Thyroid gland (tissue), 4 donors: ENCODE measurements at regions not wholly inside any gene's neighbourhood (a gene's known extent, or its start where the extent isn't known, plus 50 kb on each side); places are given as distances from the start of the nearest gene placed in this dataset.

Experiments
- DNase-seq, 2 donors: peaks; one replicate each; pipeline ENCODE4 v3.0.0-alpha.2; 2019
- H3K27ac ChIP-seq, 3 donors: fragments of 200-600 bp; sonication (generic); 1 replicate in 2 of 3; 2 replicates in 1 of 3; pipeline ENCODE4 v1.5.1; 2016 to 2019; ENCODE audit warnings: mild to moderate bottlenecking in 1 of 3, moderate library complexity in 1 of 3
- H3K27me3 ChIP-seq: fragments of 200-600 bp; sonication (generic); one replicate; pipeline ENCODE4 v1.5.1; 2019
- H3K36me3 ChIP-seq, 2 donors: fragments of 200-600 bp; sonication (generic); one replicate each; pipeline ENCODE4 v1.5.1; 2016 to 2019
- H3K4me1 ChIP-seq, 2 donors: fragments of 200-600 bp; sonication (generic); one replicate each; pipeline ENCODE4 v1.5.1; 2017 to 2019
- H3K4me3 ChIP-seq, 3 donors: fragments of 200-600 bp; sonication (generic); replicated peaks in 1 of 3; 1 replicate in 2 of 3; 2 replicates in 1 of 3; pipeline ENCODE4 v1.5.1; 2016; ENCODE audit warnings: mild to moderate bottlenecking in 1 of 3
- H3K9me3 ChIP-seq: fragments of 200-600 bp; sonication (generic); one replicate; pipeline ENCODE4 v1.5.1; 2017
- POLR2A ChIP-seq, 2 donors: fragments of 450-650 bp; IDR thresholded peaks; one replicate each; pipeline ENCODE4 v1.6.1; 2017; ENCODE audit warnings: antibody characterized with exemption in 2 of 2, mild to moderate bottlenecking in 2 of 2, moderate library complexity in 1 of 2
- WGBS, 2 donors: methylation state at CpG; one replicate each; pipeline ENCODE4 v1.1.5; 2017; 5-methylcytosine and 5-hydroxymethylcytosine counted together
- intact Hi-C: fragments of 100-400 bp; cut with DNase I; formaldehyde crosslinking; loops from one replicate; pipeline ENCODE4 v1.15.1; 2023
- TF ChIP-seq, protein P1 (sequence below), 6 experiments: fragments of 200-600 bp in 3 of 6; fragments of 450-650 bp in 3 of 6; sonication (generic) in 3 of 6; IDR thresholded peaks; one replicate each; pipeline ENCODE4 v1.5.1; 2016 to 2019; ENCODE audit warnings: antibody characterized with exemption in 6 of 6, mild to moderate bottlenecking in 2 of 6, inconsistent platforms in 1 of 6, moderate library complexity in 1 of 6

- no peak for DNase-seq
- no peaks in the 10 kb centered on the region for H3K36me3 ChIP-seq
- intact Hi-C loops = no loop called here
- no peak overlapping the region for H3K27ac ChIP-seq
- WGBS, 2 donors = 93 to 96% methylated on average over 2 of the region's 2 CpGs
- H3K4me3 ChIP-seq = no peak overlapping the region
- TF ChIP-seq POLR2A (IDR thresholded peaks at IDR 0.05) = no peak
- TF ChIP-seq, protein P1, sequence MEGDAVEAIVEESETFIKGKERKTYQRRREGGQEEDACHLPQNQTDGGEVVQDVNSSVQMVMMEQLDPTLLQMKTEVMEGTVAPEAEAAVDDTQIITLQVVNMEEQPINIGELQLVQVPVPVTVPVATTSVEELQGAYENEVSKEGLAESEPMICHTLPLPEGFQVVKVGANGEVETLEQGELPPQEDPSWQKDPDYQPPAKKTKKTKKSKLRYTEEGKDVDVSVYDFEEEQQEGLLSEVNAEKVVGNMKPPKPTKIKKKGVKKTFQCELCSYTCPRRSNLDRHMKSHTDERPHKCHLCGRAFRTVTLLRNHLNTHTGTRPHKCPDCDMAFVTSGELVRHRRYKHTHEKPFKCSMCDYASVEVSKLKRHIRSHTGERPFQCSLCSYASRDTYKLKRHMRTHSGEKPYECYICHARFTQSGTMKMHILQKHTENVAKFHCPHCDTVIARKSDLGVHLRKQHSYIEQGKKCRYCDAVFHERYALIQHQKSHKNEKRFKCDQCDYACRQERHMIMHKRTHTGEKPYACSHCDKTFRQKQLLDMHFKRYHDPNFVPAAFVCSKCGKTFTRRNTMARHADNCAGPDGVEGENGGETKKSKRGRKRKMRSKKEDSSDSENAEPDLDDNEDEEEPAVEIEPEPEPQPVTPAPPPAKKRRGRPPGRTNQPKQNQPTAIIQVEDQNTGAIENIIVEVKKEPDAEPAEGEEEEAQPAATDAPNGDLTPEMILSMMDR (IDR thresholded peaks at IDR 0.05) = no peak
- H3K9me3 ChIP-seq = no peaks in the 10 kb centered on the region
- H3K27me3 ChIP-seq = no peaks in the 10 kb centered on the region
- H3K4me1 ChIP-seq = no peaks in the 10 kb centered on the region
Observed at GRCh38 chr2:139225961-139226360, 445.8 kb upstream of the NXPH2 start.

GRCh38 chr2:139218181-139218580 lies 438.0 kb upstream of the NXPH2 start:
- no peaks in the 10 kb centered on the region for H3K36me3 ChIP-seq
- no peaks in the 10 kb centered on the region for H3K9me3 ChIP-seq
- H3K27ac ChIP-seq = no peak overlapping the region
- TF ChIP-seq, protein P1 (IDR thresholded peaks at IDR 0.05) = no peak
- no peak for TF ChIP-seq POLR2A (IDR thresholded peaks at IDR 0.05)
- no peaks in the 10 kb centered on the region for H3K4me1 ChIP-seq
- DNase-seq = no peak
- intact Hi-C loops = no loop called here
- H3K4me3 ChIP-seq = no peak overlapping the region
- H3K27me3 ChIP-seq = no peaks in the 10 kb centered on the region
- 93 to 97% methylated on average over 1 of the region's 1 CpG for WGBS, 2 donors

GRCh38 chr2:139217641-139218040 lies 437.5 kb upstream of the NXPH2 start:
- WGBS, 2 donors = 65 to 71% methylated on average over 3 of the region's 3 CpGs
- intact Hi-C loops = no loop called here
- DNase-seq = no peak
- Histone ChIP-seq H3K27me3 (no peaks in the 10 kb centered on the region), H3K4me3 (no peak overlapping the region), H3K9me3 (no peaks in the 10 kb centered on the region), H3K36me3 (no peaks in the 10 kb centered on the region), H3K27ac (no peak overlapping the region), H3K4me1 (no peaks in the 10 kb centered on the region)
- TF ChIP-seq, protein P1 (IDR thresholded peaks at IDR 0.05) = no peak
- TF ChIP-seq POLR2A (IDR thresholded peaks at IDR 0.05) = no peak

GRCh38 chr2:139216435-139216834 lies 436.2 kb upstream of the NXPH2 start:
- TF ChIP-seq, protein P1 (IDR thresholded peaks at IDR 0.05) = no peak
- no peak for TF ChIP-seq POLR2A (IDR thresholded peaks at IDR 0.05)
- H3K27me3 ChIP-seq = no peaks in the 10 kb centered on the region
- H3K27ac ChIP-seq = no peak overlapping the region
- no peak overlapping the region for H3K4me3 ChIP-seq
- H3K36me3 ChIP-seq = no peaks in the 10 kb centered on the region
- intact Hi-C loops = no loop called here
- no peak for DNase-seq
- no peaks in the 10 kb centered on the region for H3K4me1 ChIP-seq
- H3K9me3 ChIP-seq = no peaks in the 10 kb centered on the region

GRCh38 chr2:139214801-139215200 lies 434.6 kb upstream of the NXPH2 start:
- TF ChIP-seq POLR2A (IDR thresholded peaks at IDR 0.05) = no peak
- TF ChIP-seq, protein P1 (IDR thresholded peaks at IDR 0.05) = no peak
- Histone ChIP-seq H3K27ac (no peak overlapping the region), H3K4me3 (no peak overlapping the region), H3K9me3 (no peaks in the 10 kb centered on the region), H3K36me3 (no peaks in the 10 kb centered on the region), H3K27me3 (no peaks in the 10 kb centered on the region), H3K4me1 (no peaks in the 10 kb centered on the region)
- intact Hi-C loops = no loop called here
- no peak for DNase-seq
- WGBS, 2 donors = 69 to 70% methylated on average over 2 of the region's 2 CpGs
